WI38 (cell line): ENCODE measurements at regions not wholly inside any gene's neighbourhood (a gene's known extent, or its start where the extent isn't known, plus 50 kb on each side); places are given as distances from the start of the nearest gene placed in this dataset.
"Not testable (repeated sequence)": the region's sequence is repeated elsewhere in the genome, so short reads cannot be mapped to it uniquely, and the experiment has no call there.

Experiments
- H3K4me3 ChIP-seq: 2 replicates; pipeline ENCODE4 v1.5.1; 2011; ENCODE audit warnings: low read depth, mild to moderate bottlenecking, control low read depth, low read length
- TF ChIP-seq, protein P1 (sequence below): IDR thresholded peaks from 2 replicates; pipeline ENCODE4 v1.5.1; 2012; ENCODE audit warnings: low read depth, mild to moderate bottlenecking, control low read depth, low read length

DNA sequence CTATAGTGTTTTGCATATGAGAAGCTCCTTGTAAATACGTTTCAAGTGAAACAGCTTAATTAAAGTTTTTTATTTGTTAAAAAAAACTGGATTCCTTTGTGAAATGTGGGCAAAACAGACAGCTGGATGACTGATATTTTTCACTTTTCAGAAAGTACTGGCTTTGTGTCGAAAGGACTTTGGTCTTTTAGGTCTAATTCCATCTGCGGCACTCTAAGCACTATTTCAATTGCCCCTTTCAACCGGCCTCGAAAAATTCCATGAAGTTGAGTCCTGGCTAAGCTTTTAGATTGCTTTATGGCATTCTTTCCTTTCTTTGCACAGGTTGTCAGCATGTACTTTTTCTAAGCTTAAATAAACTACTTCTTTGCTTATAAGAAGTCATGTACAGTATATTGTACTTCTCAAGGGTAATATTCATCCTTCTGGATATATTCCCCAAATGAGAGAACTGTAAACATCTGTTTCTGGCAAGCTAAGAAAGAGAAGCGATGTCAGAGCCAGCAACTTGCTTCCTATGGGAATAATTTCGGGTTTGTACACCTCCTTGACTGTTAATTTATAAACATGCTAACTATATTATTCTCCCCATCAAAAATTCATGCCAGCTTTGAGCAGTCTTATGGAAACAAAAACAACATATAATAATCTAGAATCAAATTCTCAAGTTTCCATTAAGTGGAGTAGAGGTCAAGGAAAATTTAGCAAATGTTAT is 611.3 kb downstream of the ETNK1 start:
- H3K4me3 ChIP-seq: no peak overlapping the region
- TF ChIP-seq, protein P1, sequence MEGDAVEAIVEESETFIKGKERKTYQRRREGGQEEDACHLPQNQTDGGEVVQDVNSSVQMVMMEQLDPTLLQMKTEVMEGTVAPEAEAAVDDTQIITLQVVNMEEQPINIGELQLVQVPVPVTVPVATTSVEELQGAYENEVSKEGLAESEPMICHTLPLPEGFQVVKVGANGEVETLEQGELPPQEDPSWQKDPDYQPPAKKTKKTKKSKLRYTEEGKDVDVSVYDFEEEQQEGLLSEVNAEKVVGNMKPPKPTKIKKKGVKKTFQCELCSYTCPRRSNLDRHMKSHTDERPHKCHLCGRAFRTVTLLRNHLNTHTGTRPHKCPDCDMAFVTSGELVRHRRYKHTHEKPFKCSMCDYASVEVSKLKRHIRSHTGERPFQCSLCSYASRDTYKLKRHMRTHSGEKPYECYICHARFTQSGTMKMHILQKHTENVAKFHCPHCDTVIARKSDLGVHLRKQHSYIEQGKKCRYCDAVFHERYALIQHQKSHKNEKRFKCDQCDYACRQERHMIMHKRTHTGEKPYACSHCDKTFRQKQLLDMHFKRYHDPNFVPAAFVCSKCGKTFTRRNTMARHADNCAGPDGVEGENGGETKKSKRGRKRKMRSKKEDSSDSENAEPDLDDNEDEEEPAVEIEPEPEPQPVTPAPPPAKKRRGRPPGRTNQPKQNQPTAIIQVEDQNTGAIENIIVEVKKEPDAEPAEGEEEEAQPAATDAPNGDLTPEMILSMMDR: no peak

DNA sequence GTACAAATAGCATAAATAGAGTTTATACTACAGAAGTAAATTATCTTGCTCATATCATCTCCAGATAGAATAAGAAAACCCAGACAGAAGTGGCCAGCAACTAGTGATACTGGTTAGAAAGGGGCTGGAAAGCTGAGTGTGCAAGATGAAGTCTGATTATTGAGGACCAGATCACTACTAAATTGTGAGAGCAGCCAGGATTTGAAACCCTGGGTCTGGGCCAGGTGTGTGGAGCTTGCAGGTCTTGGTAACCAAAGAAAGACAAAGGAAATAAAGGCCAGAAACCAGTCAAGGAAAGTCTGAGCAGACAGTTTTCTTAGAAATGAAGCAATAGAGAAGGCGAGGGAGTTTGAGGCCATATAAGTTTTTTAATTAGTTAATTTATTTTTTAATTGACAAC is 611.8 kb downstream of the ETNK1 start:
- TF ChIP-seq, protein P1: no peak
- no peak overlapping the region for H3K4me3 ChIP-seq

DNA sequence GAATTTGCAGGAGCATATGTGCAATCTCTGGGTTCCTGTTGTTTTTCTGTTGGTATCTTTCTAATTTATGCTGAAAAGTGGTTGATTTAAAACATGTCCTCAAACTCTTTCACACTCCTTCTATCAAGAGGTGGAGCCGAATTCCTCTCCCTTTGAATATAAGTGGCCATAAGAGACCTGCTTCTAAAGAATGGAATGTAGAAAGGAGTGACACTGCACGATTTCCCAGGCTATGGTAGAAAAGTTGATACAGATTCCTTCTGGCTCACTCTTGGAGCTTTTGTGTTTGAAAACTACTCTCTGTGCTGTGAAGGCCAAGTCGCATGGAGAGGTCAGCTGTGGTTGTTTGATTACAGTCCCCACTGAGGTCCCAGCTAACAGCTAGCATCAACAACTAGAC is 613.2 kb downstream of the ETNK1 start:
- TF ChIP-seq, protein P1: no peak
- no peak overlapping the region for H3K4me3 ChIP-seq

DNA sequence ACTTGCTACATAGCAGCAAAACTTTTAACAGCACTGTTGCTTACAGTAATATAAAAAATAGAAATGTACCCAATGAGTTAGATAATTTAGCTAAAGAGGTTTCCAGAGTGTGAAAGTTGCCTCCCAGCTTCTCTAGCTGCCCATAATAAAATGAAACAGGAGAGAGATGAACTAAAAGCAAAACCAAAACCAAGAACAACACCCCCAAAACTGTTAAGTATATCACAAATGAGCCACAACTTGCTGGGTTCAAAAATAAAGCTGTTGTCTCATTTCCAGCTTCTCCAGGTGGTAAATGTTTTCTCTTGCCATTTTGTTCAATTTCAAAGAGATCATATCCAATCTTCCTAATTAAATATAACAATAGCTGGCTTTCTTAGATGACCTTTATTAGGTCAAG is 614.0 kb downstream of the ETNK1 start:
- no peak overlapping the region for H3K4me3 ChIP-seq
- TF ChIP-seq, protein P1: no peak

DNA sequence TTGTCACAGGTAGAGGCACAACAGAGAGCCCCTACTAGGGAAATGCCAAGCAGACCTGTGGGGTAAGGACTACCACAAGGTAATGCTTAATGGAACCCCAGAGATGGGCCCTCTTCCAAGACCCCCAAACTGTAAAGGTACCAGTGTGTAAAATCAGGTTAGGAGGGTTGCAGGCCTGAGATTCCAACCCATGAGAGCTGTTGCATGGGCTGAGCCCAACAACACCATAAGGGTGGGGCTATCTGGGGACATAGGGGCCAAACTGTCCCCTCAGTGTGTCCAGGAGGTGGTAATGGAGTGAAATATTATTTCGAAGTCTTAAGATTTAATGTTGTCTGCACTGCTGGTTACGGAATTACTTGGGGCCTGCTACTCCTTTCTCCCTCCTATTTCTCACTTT is 620.2 kb downstream of the ETNK1 start:
- no peak overlapping the region for H3K4me3 ChIP-seq
- TF ChIP-seq, protein P1: no peak

DNA sequence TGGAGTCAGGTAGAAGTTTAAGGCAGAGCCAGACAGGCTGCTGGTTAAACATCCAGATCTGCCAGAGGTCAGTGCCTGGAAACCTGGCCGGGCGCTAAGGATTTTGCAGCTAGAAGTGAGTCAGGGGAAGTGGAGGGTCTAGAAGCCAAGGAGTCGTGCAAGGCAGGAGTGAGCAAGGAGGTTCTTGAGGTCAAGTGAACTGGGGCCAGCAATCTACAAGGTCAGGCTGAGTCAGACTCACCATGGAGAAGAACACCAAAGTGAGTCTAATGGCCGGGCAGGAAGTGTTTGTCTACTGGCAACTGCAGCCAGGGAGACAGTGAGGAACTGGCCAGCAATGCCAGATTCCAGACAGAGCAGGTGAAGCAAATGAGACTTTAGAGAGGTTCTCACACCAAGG is 628.2 kb downstream of the ETNK1 start:
- TF ChIP-seq, protein P1: no peak
- H3K4me3 ChIP-seq: no peak overlapping the region

DNA sequence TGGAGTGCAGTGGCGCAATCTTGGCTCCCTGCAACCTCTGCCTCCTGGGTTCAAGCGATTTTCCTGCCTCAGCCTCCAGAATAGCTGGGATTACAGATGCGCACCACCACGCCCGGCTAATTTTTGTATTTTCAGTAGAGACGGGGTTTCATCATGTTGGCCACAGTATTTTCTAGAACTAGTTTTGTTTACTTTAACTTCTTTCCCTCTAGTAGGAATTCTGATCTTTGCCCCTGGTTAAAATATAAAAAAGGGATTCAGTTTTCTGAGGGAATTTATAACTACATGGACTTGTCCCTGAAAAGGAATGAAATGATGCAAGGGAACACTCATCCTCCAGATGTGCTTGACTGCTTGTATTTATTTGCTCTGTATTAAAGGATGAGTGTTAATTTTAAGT is 628.9 kb downstream of the ETNK1 start:
- not testable (repeated sequence) for H3K4me3 ChIP-seq

DNA sequence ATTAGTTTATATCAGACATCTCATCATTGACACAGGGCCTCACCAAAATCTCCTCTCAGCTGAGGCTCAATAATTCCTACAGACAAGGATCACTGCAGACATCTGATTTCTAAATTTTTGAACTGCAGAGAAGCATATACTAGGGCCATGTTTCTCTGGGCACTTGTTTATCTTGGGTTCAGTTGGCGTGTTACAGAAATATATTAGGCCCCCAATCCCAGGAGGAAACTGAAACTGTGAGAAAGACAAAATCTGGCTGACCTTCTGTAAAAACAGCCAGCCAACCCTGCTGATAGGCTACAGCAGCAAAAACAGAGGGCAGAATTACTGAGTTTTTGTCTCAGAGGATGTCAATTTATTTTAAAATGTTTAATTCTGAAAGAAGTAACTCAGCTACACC is 634.6 kb downstream of the ETNK1 start:
- TF ChIP-seq, protein P1: no peak
- H3K4me3 ChIP-seq: no peak overlapping the region
